M059J (cell line): ENCODE measurements at regions not wholly inside any gene's neighbourhood (a gene's known extent, or its start where the extent isn't known, plus 50 kb on each side); places are given as distances from the start of the nearest gene placed in this dataset.

Source experiments
- DNase-seq: peaks from one replicate; pipeline ENCODE4 v3.0.0-alpha.2; 2012; ENCODE audit warnings: low read depth

DNA sequence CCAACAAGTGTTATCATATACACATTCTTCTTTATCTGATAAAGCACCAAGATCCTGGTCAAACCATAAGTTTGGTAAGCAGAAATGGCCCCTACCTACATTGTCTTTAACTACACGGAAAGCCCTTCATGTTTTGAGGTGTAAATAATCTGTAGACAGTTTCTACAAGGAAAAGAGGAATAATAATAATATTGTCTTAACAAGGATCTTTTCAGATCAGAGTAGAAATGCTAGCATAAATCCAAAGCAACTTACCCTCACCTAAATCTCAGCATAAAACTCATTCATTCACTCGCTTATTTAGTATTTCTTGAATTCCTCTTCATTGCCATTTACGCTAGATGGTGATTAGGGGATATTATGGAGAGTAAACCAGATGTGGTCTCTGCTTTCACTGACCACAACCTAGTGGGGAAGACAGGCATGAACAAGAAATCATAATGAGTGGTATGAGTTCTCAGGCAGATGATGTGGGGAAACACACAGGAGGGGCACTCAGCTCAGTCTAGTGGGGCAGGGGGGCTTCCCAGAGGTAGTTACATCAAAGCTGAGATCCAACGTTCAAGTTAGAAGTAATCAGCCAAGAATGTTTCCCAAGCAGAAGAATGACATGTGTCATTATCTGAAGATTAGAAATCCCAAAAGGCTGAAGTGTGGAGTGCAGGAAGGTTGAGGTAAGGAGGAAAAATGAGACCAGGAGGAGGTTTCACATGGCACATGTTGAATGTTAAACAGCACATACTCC lies 65.4 kb upstream of the ZC3H12C start:
- no peak for DNase-seq

DNA sequence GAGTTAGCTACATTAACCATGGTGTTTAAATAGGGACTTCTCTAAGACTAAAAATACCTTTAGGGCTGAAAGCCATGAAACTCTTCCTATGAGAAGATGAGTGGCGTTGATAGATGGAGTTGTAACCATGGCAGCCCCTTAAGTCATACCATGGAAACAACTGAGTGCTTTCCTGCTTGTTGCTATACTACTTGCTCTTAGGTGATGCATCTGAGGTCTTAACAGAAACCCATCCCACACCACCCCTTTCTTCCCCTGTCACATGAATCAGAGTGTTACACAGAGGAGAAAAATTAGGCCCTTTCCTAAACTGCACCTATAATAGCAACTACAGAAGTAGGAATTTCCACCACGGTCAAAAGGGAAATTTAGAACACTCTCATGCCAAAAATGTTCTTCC lies 64.3 kb upstream of the ZC3H12C start:
- peak; percentile 18 for DNase-seq

DNA sequence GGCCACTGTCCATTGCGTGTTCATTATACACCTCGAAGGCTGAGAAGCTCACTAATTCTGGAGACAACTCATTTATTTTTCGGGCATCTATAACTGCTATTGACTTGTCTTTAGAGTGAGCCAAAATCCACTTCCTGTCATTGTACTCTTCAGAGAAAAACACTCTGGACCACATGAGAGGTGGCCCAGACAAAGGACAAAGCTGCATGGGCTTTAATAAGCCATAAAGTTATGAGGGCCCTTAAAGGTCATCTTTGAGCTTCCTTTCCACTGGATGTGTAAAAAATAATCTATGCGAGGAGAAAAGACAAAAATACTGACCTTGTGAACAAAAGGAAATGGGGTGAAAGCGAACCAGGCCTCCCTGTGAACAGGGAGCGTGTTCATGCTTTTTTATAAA lies 63.5 kb upstream of the ZC3H12C start:
- no peak for DNase-seq

DNA sequence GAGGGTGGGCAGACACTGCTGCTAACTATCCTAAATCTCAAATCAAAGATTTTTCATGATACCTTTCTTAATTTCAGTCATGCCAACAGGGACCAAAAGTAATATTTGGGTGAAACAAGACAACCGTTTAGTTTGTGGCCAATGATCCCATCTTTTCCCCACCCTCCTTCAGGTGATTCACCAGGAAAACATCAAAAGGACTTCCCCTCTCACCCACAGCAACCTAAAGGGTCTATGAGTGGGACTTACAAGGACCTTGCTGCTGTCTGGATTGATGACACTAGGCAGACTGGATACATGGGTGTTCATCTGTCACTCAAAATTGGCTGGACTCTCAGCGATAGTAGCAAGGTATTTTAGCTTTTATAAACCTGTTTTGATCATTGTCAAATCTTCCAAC lies 62.0 kb upstream of the ZC3H12C start:
- peak; percentile 43 for DNase-seq

DNA sequence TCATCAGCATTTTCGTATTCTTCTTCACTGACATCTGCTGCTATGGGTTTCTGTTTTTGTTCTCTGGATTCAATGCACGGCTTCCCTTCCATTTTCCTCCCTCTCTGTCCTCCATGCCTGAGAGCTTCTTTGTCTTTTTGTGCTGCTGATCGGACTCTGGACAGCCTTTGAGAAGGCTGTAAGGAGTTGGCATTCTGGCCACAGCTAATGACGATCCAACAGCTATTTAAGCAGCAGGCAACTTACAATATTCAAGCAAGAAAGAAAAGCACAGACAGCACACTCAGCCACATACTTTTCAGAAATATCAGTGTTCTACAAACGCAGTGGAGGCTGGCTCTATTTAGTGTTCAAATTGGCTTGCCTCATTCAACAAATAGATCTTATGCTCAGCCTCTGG lies 60.9 kb upstream of the ZC3H12C start:
- DNase-seq, result no peak

DNA sequence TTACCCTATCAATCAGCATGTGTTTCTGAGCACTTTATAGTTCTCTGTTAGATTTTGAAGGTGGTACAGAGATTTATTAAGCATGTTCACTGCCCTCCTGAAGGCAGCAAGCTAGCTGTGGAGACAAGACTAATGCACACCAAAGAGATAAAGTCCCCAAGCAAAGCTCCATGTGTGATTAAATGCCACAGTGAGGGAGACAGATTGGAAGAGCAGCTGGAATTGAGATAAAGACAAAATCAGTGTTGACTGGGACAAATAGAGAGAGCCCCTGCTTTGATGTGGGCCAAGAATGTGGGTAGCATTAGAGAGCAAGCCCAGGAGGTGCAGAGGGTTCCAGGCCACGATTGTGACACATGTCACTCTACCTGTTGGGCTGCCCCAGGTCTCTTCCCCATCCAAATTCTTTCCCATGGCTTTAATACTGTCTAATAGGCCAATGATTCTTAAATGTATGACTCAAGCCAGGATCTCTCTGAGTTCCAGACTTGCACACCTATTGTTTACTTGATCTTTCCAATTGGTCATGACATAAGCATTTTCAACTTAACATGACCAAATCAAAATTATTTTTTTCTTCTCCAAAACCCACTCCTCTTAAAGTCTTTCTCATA lies 60.1 kb upstream of the ZC3H12C start:
- peak; percentile 22 for DNase-seq

DNA sequence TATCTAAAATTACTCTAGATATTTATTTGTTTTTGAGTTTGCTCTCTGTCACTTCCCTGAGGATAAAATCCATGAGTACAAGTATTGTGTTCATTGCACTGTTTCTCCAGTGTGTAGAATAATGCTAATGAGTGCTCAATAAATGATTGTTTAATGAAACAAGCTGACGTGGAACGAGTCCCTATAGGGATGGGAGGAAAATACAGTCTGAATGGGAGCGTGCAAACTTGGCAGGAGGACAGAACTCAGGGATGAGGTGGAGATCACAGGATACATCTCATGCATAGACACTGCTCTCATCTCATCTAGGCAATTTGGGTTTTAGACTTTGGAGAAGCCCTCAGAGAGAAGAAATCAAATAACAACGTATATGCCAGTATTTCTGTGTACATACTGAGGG lies 58.4 kb upstream of the ZC3H12C start:
- no peak for DNase-seq

DNA sequence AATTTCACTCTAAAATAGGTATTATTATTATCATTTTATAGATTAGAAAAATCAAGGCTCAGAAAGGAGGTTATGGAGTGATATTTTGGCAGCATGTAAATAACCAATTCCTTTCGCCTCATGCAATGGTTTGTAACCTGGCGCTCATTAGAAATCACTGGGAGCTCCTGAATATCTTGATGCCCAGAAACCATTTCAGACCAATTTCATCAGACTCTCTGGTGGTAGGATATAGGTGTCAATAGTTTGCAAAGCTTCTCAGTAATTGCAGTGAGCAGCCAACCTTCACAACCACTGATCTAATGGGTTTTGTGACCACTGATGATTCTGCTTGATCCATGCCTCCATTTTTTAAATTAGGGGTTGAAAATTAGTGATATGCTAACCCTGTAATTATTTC lies 57.8 kb upstream of the ZC3H12C start:
- no peak for DNase-seq

DNA sequence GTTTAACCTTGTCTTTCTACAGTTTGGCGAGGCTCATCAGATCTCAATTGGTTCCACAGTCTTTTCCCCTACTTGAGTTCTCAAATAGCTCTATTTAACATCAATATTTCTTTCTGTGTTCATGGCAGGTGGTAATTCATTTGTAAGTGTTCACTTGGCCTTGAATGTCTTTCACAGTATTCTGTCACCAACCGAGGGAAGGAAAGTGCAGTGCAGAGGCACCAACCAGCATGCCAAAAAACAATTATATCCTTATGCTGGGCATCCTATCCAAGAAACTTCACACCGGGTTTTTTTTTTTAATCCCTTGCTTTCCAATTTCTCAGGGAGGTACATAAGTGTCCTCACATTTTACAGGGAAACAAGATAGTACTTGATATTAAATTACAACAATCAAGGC lies 55.0 kb upstream of the ZC3H12C start:
- no peak for DNase-seq
